ENCODE measurements at regions not wholly inside any gene's neighbourhood (a gene's known extent, or its start where the extent isn't known, plus 50 kb on each side); places are given as distances from the start of the nearest gene placed in this dataset.
"Not testable (repeated sequence)": the region's sequence is repeated elsewhere in the genome, so short reads cannot be mapped to it uniquely, and the experiment has no call there.

DNA sequence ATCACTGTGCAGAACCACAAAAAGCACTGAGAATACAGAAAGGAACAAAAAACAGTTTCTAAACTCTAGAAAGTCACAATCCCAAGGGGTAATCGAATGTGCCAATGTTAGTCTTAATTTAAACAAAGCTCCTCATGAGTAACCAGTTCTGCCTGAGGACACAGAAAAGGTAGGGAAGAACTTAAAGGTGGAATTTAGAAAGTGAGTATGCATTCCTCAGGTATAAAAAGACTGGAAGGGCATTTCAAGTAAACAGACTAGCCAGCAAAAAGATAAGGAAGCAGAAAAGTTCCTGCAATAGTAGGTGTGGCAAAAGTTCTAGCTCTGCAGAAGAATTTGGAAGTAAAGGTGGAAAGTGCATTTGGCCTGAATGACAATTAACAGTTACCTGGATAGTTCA lies 84.6 kb upstream of the DLX6 start:
- peak overlapping the region; percentile 60 for H3K27ac ChIP-seq
- no peak for DNase-seq (ENCODE audit: low read depth, low spot score)

DNA sequence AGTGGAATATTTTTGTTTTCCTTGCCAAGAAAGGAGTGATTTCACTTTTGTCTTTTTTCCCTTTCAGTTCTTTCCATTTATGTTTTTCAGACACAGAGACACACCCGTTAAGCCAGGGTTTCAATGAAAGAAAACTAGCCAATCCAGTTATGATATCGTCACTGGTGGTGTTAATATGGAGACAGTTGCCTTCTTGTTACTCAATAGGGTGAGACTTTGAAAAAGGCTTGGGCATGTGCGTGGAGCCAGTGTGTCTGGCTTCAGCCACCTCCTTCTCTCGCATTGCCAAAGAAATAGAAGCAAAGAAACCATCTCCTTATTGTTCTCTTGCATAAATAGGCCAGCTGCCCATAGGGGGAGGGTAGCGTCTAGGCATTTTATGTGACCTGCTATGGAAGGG lies 84.1 kb upstream of the DLX6 start:
- peak; percentile 44 for DNase-seq (ENCODE audit: low read depth, low spot score)
- peak overlapping the region; percentile 60 for H3K27ac ChIP-seq

DNA sequence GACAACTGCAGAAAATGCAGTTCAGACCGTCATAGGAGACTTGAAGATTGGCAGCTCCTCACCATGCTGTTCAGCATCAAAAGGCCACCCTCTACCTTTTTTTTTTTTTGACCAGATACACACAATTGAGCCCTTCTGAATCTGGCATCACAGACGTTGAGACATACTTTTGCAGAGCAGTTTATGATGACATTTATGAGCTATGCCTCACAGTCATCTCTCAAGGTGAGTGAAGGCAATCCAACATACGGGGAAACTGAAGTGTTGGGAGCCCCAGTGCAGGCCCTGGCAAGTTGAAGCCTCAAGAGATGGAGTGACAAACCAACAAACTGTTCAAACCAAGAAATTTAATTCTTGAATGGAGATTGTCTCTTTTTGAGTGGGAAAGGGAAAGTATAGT lies 83.6 kb upstream of the DLX6 start:
- DNase-seq (ENCODE audit: low read depth, low spot score): peak; percentile 64
- peak overlapping the region; percentile 60 for H3K27ac ChIP-seq

DNA sequence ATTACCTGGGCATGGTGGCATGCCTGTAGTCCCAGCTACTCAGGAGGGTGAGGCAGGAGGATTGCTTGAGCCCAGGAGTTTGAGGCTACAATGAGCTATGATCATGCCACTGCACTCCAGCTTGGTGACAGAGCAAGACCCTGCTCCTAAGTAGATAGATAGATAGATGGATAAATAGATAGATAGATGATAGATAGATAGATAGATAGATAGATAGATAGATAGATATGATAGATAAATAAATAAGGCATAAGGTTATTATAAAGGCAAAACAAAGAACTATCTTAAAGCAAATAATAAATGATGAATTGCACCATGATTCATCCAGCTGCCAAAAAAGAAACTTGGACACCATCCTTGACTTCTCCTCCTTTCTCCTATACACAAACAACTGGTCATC lies 82.0 kb upstream of the DLX6 start:
- DNase-seq (ENCODE audit: low read depth, low spot score); H3K27ac ChIP-seq: not testable (repeated sequence)

DNA sequence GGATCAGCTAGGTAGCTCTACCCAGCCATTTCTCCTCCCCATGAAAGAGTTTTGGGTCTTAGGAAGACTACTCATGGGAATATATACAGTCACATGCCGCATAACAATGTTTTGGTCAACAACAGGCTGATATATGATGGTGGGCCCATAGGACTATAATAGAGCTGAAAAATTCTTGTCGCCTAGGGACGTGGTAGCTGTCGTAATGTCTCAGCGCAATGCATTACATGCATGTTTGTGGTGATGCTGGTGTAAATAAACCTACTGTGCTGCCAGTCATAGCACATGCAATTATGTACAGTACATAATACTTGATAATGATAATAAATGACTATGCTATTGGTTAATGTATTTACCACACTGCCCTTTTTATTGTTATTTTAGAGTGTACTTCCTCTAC lies 78.2 kb upstream of the DLX6 start:
- no peak for DNase-seq (ENCODE audit: low read depth, low spot score)
- no peak overlapping the region for H3K27ac ChIP-seq

DNA sequence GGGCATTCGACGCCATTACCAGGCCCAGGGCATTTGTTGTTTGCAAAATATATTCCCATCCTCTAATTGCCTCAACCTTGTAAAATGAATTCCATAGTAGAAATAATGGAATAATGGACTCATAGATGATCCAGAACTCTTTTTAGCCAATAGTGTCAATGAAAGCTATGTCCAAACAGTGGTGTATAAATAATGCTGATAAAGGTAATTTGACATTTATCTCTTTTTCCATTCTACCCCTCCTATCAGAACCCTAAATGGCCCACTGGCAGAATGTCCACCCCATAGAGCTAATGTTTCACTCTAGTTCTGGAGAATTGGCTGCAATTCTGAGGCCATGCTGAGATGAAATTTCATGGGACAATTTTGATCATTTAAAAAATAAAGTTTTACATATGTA lies 76.4 kb upstream of the DLX6 start:
- no peak overlapping the region for H3K27ac ChIP-seq
- DNase-seq (ENCODE audit: low read depth, low spot score): no peak

DNA sequence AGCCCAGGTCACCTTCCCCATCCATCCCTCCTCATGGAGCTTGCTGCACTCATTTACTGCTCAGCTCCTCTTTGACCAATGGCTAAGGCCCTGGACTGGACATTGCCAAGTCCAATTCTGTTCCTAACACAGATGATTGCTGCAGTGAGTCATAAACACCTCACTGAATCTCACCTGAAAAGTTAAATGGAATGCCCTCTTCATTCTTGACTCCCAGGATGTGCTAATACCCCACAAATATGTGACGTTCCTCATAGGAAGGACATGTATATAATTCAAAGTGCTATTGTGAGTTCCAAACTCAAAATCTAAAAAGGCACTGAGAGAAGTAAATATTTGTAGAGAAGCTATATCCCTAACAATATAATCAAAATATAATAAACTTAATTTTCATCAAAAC lies 73.5 kb upstream of the DLX6 start:
- no peak overlapping the region for H3K27ac ChIP-seq
- DNase-seq (ENCODE audit: low read depth, low spot score): no peak

DNA sequence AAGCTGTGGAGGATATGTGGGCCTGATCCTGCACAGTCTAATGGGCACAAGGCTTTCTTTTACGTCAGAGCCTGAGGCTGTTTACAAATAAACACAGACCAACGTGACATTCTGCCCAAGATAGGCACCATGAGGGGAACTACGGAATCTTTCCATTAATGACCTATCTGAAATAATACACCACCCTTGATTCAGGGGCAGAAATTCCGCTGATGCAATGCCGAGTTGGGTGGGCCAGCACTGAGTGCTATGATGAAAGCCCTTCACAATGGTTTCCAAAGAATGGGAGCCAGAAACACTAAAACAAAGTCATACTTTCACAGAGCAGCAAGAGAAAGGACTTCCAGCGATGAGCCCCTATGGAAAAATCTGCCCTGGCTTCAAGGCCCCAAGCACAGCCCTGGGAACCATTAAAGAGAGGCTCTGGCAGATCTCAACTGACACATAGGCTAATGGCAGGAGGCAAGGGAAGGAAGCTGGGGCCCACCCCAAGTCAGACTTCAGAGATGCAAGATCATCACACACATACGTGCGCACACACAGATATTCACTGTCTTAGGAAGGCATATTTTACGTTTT lies 72.2 kb upstream of the DLX6 start:
- no peak for DNase-seq (ENCODE audit: low read depth, low spot score)
- H3K27ac ChIP-seq: no peak overlapping the region

- DNase-seq (ENCODE audit: low read depth, low spot score): no peak
Measured at GRCh38 chr7:96936621-96937020, 68.7 kb upstream of the DLX6 start.

GRCh38 chr7:96942112-96942511 lies 63.2 kb upstream of the DLX6 start:
- no peak for DNase-seq (ENCODE audit: low read depth, low spot score)
- H3K27ac ChIP-seq: no peak overlapping the region

More at GRCh38 chr7:96936621-96937020, 68.7 kb upstream of the DLX6 start:
- H3K27ac ChIP-seq: no peak overlapping the region

GRCh38 chr7:96949766-96950165 lies 55.6 kb upstream of the DLX6 start:
- no peak overlapping the region for H3K27ac ChIP-seq
- peak; percentile 54 for DNase-seq (ENCODE audit: low read depth, low spot score)

- peak; percentile 36 for DNase-seq (ENCODE audit: low read depth, low spot score)
- H3K27ac ChIP-seq: no peak overlapping the region
Measured at GRCh38 chr7:96952974-96953391, 52.4 kb upstream of the DLX6 start.

DNA sequence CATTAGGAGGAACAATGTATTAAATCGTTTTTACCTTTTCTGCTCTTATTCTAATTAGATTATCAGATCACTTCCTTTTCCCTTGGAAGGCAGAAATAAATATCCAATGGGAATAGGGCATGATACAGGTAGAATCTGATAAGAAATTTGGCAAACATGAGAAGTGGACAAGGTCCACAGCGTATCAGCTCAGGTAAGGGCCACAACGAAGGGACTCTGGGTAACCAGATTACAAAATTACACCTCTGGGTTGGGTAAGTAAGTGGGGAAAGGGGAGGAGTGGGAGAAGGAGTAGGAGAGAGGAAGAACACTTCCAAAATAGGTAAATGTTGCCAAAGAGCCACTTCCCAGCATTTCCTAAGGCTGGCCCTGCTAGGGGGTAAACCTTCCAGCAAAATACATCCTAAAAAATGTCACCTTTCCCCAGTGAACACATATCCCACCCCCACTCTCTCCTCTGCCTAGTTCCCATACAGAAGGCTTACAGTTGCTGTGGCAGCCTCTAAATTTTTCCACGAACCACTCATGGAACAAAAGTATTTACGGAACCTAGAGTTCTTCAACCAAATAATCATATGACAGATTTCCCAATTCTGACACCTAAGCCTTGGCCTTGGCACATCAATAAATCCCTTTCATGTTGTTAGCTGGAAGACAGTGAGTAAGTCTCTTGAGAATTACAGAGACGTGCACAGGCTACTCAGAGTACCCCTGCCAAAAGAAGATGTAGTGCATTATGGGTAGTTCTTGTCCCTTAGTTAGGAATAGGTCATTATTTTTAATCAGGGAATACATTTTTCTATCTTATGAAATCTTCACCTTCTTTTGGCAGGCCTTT lies 51.5 kb upstream of the DLX6 start:
- no peak overlapping the region for H3K27ac ChIP-seq
- DNase-seq (ENCODE audit: low read depth, low spot score): no peak
